ENCODE measurements at regions not wholly inside any gene's neighbourhood (a gene's known extent, or its start where the extent isn't known, plus 50 kb on each side); places are given as distances from the start of the nearest gene placed in this dataset.

DNA sequence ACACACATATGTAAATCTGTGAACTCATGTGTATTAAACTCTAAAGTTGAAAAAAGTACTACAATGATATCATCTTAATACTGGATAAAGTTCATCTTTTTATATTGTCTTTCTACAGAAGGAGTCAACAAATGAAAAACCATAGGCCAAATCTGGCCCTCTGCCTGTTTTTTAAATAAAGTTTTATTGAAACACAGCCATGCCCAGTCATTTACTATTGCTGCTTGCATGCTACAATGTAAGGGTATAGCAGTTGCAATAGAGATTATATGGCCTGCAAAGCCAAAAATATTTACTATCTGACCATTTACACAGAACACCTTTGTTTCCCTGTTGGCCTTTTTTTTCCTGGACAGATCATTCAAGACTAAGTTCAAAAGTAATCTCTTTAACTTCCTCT is 374.6 kb upstream of the ARID1B start:
- no peak for DNase-seq

DNA sequence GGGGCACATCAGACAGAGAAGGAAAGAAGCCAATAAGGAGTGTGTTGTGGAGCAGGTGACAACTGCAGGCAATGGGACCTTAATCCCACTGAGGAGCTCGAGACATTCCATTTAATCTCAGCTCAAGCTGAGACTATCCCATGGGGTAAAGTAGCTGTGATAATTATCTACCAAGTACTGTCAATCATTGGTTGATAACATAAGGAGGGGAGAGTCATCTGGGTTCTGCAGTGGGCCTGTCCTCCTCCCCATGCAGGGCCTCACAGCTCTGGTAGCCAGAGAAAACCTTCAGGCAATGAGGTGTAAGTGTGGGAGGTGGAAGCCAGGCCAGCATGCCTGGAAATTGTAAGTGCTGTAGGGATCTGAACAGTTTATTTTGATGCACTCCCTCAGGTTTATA is 375.0 kb upstream of the ARID1B start:
- no peak for DNase-seq

DNA sequence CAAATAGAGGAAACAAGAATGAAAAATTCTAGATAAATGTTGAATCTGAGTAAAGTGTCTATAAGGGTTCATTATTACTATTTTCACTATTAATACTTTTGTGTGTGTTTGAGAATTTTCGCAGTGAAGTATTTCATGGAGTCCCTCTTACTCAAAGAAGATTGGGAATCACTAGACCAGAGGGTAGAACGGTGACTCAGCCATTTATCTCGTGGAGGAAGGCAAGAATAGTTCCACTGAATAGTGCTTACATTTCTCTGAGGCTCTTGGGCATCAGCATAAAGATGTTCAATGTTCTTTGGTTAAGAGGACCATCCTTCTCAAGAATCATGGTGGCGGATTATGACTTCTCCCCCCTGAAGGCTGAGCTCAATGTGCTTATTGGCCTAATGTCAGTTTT is 376.7 kb upstream of the ARID1B start:
- DNase-seq: no peak

DNA sequence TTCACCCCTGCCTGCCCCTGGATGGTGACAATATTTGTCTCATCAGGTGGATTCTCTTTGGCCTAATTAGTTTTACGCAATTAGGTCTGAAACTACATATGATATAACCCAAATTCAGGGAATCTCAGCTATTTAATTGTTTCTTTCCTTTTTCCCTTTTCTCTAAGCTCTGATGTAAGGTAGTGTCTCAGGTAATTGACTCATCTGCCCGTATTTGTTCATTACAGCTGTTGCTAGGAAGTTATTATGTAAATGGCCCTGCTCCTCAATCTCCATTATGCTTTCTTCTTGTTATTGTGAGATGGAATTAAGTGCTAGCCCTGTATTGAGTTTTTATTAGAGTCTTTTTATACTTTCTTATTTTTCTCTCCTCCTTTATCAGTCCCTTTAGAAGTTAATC is 378.2 kb upstream of the ARID1B start:
- no peak for DNase-seq

DNA sequence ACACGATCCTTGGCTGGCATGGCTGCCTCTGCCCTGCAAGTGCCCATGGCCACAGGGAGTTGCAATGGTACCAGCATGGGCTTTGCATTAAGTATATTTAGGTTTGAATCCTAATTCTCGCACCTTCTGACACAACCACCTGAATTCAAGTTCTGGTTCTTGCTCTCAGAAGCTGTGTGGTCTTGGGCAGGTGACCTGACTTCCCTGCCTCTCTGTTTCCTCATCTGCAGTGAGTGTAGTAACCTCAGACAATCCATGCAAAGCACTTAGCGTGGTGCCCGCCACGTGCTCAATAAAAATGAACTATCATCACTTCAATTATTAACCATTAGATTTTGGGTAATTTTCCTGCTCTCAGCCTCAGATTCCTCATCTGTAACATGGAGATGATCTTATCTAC is 378.8 kb upstream of the ARID1B start:
- no peak for DNase-seq

DNA sequence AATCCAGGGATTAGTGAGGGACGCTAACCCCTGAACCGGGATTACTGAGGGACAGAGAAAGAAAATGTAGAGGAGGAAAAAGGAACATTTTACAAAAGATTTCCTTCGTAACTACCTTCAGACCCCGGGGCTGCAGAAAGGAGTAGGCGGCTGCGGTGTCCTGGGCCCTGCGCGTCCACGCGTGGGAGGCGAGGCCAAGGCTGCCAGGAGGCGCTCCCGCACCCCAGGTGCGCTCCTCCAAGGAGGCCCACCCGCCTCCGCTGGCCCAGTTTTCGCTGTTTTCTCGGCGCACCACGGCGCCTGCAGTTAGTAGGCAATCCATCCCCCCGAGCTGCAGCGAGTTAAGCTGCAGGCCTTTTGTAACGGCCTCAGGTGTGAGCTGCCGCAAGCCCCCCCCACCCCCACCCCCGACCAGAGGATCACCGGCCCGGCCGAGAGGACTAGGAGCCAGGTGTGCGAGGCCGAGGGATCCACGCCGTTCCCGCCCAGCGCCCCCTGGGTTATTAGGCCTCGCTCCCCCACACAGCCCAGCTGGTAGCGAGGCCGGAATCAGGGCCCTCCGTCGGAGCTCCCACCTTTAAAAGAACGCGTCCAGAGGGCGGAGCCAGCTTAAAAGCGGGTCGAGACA is 380.3 kb upstream of the ARID1B start:
- peak; percentile 2 for DNase-seq

DNA sequence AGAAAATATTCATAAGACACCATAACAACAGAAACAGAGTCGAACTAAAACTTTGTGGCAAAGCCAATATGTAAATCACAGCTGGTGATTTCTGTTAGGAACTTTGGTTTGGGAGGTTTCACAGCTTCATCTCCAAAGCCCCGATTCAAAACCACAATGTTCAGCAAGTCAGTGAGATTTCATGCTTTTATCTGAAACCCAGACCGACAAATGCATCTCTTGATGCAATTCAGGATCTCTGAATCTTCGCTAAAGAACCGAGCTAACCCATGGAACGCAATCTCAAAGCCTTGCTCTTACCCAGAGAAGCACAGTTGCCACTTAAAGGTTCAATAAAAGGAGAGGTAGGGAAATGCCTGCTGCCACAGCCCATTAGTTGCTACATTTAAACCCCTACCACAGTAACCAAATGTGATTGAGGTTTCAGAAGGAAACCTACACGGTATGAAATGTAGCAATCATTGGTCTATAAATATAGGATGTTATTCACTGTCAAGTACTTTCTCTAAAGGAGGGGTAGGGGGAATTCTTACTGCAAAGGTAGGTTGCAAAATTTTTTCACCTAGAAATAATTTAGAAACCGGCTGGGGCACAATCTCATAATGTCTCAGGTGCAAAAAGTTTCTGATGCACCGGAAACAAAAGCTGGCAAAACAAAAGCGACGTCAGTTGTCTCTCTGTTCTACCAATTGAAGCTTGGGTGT is 381.0 kb upstream of the ARID1B start:
- DNase-seq: no peak

DNA sequence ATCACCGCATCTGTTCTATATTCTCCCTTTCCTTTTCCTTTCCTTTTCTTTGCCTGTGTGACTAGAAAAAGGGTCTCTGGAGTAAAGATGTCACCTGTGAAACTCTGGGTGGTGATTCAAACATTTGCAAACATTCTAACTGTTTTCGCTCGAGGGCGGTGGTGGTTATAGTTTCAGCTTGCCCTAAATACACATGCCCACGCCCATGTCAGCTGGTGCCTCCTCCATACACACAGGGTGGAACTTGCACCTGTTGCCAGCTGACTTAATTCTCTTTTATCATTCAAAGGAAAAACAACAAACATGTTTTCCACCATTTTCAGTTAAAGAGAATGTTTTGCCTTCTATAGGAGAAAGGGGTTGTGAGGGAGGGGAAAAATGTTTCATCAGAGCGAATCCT is 381.9 kb upstream of the ARID1B start:
- DNase-seq: peak; percentile 6

DNA sequence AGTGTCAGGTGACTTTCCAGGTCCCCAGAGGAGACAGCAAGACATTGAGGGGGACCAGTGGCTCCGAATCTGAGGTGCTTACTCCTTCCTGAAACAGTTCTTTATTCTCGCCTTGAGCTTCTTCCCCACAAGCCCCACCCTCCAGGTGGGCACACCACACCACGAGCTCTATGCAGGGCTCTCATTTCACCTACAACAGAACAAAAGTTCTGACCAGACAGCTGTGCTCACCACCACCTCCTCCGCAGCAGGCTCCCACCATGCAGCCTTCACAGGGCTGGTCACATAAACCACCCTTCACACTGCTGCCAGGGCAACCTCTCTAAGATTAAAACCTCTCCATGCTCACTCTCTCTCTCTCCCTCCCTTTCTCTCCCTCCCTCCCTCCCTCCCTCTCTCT is 384.5 kb upstream of the ARID1B start:
- DNase-seq: no peak

DNA sequence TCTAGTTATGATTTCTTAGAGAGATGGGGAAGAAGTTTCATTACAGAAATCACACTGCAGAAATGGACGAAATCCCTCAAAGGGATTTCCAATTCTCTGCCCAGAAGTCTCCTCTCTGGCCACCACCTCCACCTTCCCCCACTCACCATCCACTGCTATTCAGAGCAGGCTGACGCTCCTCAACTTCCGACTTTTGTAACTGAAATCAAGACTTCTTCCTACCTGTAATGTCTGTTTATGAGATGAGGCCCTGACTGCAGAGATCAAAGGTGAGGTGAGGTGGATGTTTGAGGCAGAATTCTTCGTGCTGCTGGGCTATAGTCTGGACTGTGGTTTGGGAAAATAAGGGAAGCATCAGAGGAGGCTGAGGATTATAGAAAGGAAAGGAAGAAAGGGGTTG is 385.2 kb upstream of the ARID1B start:
- DNase-seq: no peak

DNA sequence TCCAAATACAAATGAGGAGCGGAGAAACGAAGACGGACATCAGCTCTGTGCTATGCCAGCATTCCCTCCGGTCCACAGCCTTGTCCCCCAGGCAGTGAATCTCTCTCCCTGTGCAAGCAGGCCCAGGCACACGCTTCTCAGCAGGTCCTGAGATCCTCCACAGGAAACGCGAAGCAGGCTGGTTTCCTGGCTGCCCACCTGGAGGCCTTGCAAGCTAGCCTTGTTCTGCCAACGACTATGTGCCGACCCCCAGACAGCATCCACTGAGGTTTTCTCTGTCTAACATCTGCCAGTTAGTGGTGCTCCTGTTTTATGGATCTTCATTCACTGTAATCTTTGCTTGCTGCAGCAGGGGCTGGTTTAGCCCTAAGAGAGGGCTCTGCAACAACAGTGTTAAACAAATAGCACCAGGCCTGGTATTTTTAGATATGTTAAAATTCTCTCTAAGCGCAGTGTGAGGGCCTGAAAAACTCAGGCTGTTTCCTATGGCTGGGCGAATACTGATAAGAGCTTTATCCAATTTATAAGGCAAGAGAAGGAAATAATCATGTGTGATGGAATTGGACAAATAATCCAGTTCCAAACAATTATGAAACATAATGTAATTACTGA is 386.0 kb upstream of the ARID1B start:
- no peak for DNase-seq

DNA sequence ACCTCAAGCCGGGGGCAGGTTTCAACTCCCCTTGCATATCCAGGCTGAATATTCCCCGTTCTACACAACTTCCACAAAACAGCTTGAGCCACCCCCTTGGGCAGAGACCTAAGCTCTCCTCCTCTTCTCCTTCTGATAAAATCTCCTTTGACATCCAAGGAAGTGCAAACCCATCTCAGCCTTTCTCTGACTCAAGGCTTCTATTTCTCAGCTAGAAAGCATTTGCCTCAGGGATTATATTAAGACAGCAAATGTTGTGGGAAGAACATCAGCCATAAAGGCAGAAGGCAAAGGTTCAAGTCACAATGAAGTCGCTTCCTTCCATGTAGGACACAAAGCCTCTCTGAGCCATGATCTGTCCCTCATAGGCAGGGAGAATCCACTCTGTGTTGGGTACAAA is 386.6 kb upstream of the ARID1B start:
- DNase-seq: no peak

DNA sequence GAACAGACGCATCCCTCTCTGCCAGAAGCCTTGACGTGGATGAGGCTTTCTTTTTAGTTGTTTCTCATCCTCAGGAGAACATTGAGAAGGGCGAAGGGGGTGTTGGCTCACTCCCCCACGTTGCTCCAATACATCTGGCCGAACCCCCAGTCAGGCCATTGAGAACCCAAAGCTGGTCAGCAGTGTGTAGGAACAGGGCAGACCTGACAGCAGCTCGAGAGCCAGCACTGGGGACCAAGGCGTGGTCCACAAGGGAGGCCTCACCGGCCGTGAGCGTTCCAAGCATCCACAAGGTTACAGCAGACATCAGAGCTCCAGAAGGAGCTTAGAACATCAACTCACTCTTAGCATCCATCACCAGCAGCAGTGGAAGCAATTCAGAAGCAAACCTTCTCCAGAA is 387.9 kb upstream of the ARID1B start:
- no peak for DNase-seq

DNA sequence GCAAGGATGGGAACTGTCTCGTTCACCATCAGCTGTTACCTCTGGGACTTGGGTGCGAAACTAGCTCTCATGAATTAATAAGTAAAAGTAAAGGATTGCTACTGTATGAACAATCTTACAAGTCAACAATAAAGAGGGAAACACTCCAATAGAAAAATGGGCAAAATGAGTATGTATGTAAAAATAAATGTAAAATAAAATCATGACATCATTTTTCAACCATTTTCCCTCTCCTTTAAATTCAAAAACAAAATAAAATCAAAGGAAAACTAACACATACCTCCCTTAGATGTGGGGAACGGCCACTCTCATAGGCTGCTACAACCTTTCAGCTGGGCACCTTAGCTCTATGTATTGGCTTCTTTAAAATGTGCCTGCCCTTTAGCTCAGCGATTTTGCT is 389.7 kb upstream of the ARID1B start:
- DNase-seq: no peak

DNA sequence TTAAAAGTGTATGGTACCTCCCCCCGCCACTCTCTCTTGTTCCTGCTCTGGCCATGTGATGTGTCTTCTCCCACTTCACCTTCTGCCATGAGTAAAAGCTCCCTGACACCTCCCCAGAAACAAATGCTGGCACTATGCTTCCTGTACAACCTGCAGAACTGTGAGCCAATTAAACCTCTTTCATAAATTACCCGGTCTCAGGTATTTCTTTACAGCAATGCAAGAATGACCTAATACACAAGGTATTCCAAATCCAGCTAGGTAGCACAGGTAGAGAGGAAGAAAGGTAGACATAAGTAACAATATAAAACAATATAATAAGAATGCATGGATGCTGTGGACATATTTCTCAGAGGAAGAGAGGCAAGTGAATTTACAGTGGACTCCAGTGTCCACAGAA is 394.1 kb upstream of the ARID1B start:
- DNase-seq: no peak

DNA sequence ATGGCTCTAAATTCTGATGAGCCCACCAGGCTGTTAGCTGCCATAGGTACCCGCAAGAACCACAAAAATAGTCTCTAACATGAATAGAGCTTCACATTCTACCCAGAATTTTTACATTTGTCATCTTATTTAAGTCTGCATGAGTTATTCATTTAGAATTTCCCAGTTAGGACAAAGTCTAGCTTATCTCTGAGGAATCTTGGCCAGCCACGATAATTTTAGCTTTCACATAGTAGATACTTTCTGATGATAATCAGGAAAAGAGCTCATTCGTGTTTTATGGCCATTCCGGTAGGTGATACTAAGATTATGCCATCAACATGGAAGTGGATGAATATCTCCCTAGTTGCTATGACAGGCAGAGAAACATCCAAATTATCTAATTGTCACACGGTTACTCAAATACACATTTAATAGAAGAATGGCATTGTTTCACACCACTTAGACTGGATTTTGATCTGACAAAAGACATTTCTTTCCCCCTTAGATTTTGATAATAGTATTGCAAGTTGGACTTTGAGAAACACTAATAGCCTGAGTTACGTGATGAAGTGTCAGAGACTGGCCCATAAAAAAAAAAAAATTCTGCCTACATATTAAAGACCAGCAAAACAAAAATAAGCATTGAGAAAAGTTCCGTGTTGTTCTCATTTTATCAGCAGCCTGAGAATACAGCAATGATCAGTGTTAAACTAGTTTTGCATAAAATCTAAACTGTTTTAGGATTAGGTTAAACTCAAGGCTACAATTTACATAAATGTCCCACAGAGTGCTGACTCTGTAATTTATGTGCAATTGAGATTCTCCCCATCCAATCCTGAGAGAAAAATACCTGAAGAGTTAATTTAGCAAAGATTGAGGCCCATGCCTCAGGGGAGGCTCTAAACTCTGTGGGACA is 397.5 kb upstream of the ARID1B start:
- DNase-seq: no peak

DNA sequence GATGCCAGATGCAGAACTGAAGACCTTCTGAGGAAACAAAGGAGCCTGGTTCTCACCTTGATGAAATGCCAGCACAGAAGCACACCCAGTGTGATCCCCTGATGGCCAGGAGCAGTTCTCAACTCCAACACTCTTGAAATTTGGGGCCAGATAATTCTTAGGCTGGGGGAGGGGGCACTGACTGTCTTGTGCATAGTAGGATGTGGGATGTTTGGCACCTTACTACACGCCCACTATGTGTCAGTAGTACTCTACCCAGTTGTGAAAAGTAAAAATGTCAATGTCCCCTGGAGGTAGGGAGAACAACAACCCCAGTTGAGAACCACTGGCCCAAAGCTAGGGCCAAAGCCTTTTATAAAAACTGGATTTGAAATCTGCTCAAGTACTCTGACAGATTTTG is 398.3 kb upstream of the ARID1B start:
- DNase-seq: no peak

DNA sequence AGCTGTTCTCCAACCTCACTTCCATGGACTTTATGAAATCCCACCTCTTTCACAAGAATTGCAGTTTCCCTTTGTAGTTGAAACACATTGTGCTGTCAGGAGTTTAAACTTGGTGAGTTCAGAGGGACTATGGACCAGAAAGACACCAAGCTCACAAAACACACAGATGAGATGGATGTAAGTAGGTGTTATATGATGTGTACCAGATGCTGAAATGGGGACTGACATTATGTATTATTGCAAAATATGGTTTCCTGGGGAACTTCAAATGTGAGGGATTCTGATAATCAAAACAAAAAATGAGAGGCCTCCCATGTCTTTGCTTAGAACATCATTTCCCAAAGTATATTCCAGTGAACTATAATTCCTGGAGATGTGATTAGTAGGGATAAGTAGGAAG is 401.1 kb upstream of the ARID1B start:
- no peak for DNase-seq

DNA sequence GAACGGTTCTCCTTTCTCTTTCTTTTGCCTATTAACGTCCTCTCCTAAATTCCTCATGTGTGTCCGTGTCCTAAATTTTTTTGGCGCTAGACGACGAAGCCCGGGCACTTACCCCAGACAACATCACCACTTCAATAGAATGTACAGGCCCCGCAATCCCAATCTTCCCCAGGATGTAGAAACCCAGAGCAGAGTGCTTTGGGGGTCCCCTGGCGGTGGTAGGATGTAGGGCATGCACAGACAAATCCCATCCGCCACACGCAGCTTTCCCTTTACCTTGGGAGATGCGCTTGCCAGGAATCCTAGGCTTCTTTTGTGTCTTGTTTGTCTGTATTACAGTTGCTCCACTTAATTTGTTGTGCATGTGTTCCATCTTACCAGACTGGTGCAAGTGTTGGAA is 417.3 kb upstream of the ARID1B start:
- DNase-seq: no peak

DNA sequence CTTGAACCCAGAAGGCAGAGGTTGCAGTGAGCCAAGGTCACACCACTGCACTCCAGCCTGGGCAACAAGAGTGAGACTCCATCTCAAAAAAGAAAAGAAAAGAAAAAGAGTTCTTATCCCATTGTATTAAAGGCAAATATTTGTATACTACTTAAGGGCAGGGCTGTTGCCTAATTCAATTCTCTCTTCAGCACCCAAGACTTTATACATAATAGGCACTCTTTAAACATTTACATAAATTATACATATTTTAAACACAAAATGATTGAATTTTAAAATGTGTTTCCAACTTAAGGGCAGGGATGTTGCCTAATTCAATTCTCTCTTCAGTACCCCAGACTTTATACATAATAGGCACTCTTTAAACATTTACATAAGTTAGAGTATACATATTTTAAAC is 424.3 kb upstream of the ARID1B start:
- no peak for DNase-seq

DNA sequence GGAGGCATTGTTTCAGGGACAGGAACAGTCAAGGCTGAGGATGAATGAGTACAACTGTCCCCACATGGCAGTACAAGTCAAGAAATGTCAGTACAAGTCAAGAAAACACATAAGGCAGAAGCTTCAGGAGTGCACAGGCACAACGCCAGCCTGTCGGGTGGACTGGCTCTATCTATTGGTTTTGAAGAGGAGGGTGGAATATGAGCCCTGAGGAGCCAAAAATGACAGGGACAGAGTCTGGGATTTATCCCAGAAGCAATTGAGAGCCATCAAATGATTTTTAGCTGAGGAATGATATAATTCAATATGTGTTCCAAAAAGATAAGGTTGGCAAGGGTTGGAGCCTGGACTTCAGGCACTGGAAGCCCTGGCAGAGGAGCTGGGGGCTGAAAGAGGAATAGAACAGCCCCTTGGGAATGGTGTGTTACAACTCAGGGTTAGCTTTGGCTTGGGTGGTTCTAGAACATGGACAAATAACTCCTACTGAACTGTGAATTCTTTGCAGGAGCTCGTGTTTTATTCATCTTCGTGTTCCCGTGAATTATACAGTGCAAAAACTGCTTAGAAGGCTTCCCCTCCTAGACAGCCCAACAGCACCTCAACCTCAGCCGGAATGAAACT is 425.7 kb upstream of the ARID1B start:
- no peak for DNase-seq

DNA sequence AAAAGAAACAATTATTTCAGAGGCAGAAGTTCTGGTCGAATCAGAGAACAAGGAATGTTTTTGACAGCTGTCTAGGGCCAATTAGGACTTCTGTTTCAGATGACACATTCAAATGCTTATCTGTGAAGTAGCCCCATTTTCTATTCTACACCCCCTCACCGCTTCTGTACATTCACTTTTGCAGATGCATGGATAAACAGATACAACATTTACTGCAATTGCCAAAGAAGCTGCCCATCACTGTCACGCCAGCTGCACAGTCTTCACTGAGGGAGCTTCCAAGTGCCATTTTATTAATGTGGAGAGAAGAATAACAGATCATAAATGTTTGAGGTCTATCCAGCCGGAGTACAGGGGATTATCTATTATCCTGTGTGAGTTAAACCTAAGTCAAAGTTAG is 426.8 kb upstream of the ARID1B start:
- DNase-seq: no peak

DNA sequence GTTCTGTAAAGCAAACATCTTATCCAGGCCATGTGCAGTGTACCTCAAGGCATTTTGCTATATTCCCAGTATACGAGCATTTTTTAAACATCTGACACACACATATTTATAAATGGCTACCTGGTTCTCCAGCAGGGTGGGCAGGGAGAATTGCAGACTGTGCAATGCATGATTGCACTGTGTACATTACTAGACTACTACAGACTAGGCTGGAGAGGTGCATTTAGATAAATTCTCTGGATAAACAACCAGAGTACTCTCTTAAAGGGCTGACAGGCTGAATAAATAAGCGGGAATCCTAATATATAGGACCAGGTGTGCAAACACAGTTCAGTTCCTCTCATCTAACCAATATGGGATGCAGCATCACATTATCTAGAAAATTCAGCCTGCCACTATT is 428.3 kb upstream of the ARID1B start:
- no peak for DNase-seq

Data from T-helper 9 cell (primary cell).